Neural cell (in vitro differentiated cells): ENCODE measurements at regions not wholly inside any gene's neighbourhood (a gene's known extent, or its start where the extent isn't known, plus 50 kb on each side); places are given as distances from the start of the nearest gene placed in this dataset.

Source experiments
- EP300 ChIP-seq: fragments of 450-650 bp; conservative IDR thresholded peaks from 2 replicates; pipeline ENCODE4 v1.6.1; 2014; ENCODE audit warnings: antibody characterized with exemption, mild to moderate bottlenecking, moderate library complexity; ENCODE audit not compliant: poor library complexity, severe bottlenecking
- POLR2AphosphoS5 ChIP-seq: IDR thresholded peaks from 2 replicates; pipeline ENCODE4 v1.6.1; 2012
- RAD21 ChIP-seq: fragments of 450-650 bp; conservative IDR thresholded peaks from 2 replicates; pipeline ENCODE4 v1.6.1; 2014; ENCODE audit warnings: antibody characterized with exemption, mild to moderate bottlenecking, moderate library complexity
- TF ChIP-seq, protein P1 (sequence below): fragments of 450-650 bp; IDR thresholded peaks from 2 replicates; pipeline ENCODE4 v1.5.1; 2014; ENCODE audit warnings: antibody characterized with exemption, mild to moderate bottlenecking, moderate library complexity; ENCODE audit not compliant: poor library complexity, severe bottlenecking

DNA sequence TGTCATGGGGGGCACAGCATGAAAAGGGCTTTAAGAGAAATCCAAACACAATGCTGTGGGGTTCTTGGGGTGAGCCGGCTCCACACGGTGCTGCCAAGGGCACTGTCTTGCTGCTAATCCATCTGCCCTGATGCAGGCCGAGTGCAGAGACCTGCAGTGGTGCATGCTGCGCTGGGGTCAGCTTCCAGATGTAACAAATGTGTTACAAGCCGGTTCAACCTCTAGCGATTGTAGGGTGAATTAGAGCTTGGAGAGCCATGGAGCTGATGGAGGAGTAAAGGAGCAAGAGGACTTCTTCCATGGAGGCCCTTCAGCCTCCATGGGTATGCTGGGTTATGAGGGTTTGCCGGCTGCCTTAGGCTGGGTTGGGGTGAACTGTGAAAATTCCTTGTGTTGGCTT, 402.3 kb downstream of the TYW1 start:
- TF ChIP-seq POLR2AphosphoS5 (no peak), EP300 (no peak), RAD21 (no peak)
- TF ChIP-seq, protein P1, sequence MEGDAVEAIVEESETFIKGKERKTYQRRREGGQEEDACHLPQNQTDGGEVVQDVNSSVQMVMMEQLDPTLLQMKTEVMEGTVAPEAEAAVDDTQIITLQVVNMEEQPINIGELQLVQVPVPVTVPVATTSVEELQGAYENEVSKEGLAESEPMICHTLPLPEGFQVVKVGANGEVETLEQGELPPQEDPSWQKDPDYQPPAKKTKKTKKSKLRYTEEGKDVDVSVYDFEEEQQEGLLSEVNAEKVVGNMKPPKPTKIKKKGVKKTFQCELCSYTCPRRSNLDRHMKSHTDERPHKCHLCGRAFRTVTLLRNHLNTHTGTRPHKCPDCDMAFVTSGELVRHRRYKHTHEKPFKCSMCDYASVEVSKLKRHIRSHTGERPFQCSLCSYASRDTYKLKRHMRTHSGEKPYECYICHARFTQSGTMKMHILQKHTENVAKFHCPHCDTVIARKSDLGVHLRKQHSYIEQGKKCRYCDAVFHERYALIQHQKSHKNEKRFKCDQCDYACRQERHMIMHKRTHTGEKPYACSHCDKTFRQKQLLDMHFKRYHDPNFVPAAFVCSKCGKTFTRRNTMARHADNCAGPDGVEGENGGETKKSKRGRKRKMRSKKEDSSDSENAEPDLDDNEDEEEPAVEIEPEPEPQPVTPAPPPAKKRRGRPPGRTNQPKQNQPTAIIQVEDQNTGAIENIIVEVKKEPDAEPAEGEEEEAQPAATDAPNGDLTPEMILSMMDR = no peak
